ENCODE measurements at regions not wholly inside any gene's neighbourhood (a gene's known extent, or its start where the extent isn't known, plus 50 kb on each side); places are given as distances from the start of the nearest gene placed in this dataset.

GRCh38 chr4:45765521-45765920 is 358.3 kb downstream of the GABRG1 start:
- no peak for ATAC-seq
- no peak for TF ChIP-seq RARB (CRISPR knock-in tag; IDR thresholded peaks at IDR 0.05)
- no peak for TF ChIP-seq ESRRG (CRISPR knock-in tag; IDR thresholded peaks at IDR 0.05)
- no peak for TF ChIP-seq ZC3H10 (CRISPR knock-in tag; IDR thresholded peaks at IDR 0.05)

DNA sequence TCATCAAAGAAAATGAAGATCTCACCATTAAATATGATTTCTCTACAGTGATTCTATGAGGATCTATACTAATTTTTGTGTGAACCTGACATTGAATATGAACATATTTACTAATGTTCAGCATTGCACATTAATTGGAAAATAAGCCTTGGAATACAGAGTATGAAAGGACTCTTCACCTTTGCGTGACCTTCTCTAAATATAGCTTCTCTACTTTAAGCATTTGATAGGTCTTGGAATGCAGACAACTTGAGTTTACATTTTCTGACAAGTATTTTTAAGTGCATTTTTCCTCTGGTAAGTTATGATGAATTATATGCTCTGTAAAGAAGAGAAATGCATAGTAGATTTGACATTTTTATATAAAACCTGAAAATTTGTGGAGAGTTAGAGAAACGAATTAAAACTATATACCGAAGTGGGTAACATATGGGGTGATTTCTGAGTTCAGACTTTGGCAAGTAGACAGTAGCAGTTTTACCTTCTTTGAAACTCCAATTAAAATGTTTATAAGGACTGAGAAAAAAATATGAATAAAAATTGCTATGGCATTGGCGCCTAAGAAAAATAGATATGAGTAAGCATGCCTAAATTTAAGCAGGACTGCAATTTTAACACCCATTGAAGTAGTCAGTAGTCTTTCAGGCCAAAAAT is 371.9 kb downstream of the GABRG1 start:
- no peak for TF ChIP-seq ISL1 (CRISPR knock-in tag; IDR thresholded peaks at IDR 0.05)
- no peak for TF ChIP-seq GLIS3 (CRISPR knock-in tag; IDR thresholded peaks at IDR 0.05)
- no peak for TF ChIP-seq ZFP3 (CRISPR knock-in tag; IDR thresholded peaks at IDR 0.05)
- no peak for TF ChIP-seq ZNF8 (CRISPR knock-in tag; IDR thresholded peaks at IDR 0.05)
- TF ChIP-seq ZFP30 (CRISPR knock-in tag; IDR thresholded peaks at IDR 0.05): no peak
- TF ChIP-seq, protein P1, sequence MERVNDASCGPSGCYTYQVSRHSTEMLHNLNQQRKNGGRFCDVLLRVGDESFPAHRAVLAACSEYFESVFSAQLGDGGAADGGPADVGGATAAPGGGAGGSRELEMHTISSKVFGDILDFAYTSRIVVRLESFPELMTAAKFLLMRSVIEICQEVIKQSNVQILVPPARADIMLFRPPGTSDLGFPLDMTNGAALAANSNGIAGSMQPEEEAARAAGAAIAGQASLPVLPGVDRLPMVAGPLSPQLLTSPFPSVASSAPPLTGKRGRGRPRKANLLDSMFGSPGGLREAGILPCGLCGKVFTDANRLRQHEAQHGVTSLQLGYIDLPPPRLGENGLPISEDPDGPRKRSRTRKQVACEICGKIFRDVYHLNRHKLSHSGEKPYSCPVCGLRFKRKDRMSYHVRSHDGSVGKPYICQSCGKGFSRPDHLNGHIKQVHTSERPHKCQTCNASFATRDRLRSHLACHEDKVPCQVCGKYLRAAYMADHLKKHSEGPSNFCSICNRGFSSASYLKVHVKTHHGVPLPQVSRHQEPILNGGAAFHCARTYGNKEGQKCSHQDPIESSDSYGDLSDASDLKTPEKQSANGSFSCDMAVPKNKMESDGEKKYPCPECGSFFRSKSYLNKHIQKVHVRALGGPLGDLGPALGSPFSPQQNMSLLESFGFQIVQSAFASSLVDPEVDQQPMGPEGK (CRISPR knock-in tag; IDR thresholded peaks at IDR 0.05; ENCODE audit: borderline replicate concordance): no peak
- TF ChIP-seq, protein P2, sequence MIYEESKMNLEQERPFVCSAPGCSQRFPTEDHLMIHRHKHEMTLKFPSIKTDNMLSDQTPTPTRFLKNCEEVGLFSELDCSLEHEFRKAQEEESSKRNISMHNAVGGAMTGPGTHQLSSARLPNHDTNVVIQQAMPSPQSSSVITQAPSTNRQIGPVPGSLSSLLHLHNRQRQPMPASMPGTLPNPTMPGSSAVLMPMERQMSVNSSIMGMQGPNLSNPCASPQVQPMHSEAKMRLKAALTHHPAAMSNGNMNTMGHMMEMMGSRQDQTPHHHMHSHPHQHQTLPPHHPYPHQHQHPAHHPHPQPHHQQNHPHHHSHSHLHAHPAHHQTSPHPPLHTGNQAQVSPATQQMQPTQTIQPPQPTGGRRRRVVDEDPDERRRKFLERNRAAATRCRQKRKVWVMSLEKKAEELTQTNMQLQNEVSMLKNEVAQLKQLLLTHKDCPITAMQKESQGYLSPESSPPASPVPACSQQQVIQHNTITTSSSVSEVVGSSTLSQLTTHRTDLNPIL (CRISPR knock-in tag; IDR thresholded peaks at IDR 0.05; ENCODE audit: low read depth): no peak
- no peak for TF ChIP-seq ARNTL (CRISPR knock-in tag; IDR thresholded peaks at IDR 0.05; ENCODE audit: borderline replicate concordance, low read depth)
- no peak for TF ChIP-seq CSDC2 (CRISPR knock-in tag; IDR thresholded peaks at IDR 0.05)
- no peak for TF ChIP-seq PPARA (CRISPR knock-in tag; IDR thresholded peaks at IDR 0.05; ENCODE audit: borderline replicate concordance)
- no peak for TF ChIP-seq OSR1 (CRISPR knock-in tag; IDR thresholded peaks at IDR 0.05)
- TF ChIP-seq ZNF565 (CRISPR knock-in tag; conservative IDR thresholded peaks at IDR 0.05; ENCODE audit: low read depth): no peak
- no peak for TF ChIP-seq CSRNP3 (CRISPR knock-in tag; IDR thresholded peaks at IDR 0.05)
- no peak for TF ChIP-seq ZNF70 (CRISPR knock-in tag; IDR thresholded peaks at IDR 0.05)
- TF ChIP-seq ZC3H10 (CRISPR knock-in tag; IDR thresholded peaks at IDR 0.05): no peak
- TF ChIP-seq, protein P3, sequence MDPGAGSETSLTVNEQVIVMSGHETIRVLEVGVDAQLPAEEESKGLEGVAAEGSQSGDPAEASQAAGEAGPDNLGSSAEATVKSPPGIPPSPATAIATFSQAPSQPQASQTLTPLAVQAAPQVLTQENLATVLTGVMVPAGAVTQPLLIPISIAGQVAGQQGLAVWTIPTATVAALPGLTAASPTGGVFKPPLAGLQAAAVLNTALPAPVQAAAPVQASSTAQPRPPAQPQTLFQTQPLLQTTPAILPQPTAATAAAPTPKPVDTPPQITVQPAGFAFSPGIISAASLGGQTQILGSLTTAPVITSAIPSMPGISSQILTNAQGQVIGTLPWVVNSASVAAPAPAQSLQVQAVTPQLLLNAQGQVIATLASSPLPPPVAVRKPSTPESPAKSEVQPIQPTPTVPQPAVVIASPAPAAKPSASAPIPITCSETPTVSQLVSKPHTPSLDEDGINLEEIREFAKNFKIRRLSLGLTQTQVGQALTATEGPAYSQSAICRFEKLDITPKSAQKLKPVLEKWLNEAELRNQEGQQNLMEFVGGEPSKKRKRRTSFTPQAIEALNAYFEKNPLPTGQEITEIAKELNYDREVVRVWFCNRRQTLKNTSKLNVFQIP (CRISPR knock-in tag; IDR thresholded peaks at IDR 0.05; ENCODE audit: borderline replicate concordance, low read depth): no peak
- TF ChIP-seq RARB (CRISPR knock-in tag; IDR thresholded peaks at IDR 0.05): no peak
- ATAC-seq: no peak

DNA sequence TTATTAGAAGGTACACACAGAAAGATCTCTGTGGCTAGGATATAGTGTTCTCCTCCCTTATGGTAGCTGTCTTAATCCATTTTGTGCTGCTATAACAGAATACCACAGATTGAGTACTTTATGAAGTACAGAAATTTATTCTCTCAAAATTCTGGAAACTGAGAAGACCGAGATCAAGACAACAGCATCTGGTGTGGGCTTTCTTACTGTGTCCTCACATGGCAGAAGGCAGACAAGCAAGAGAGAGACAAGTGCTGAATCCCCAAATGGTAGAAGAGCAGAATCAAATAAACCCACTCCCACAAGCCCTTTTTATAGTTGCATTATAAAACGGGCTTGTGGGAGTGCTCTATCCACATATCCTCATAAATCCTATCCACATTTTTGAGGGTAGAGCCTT is 373.1 kb downstream of the GABRG1 start:
- TF ChIP-seq ISL1 (CRISPR knock-in tag; IDR thresholded peaks at IDR 0.05) (no peak), OSR1 (CRISPR knock-in tag; IDR thresholded peaks at IDR 0.05) (no peak), ARNTL (CRISPR knock-in tag; IDR thresholded peaks at IDR 0.05; ENCODE audit: borderline replicate concordance, low read depth) (no peak), PPARA (CRISPR knock-in tag; IDR thresholded peaks at IDR 0.05; ENCODE audit: borderline replicate concordance) (no peak), TOX (CRISPR knock-in tag; IDR thresholded peaks at IDR 0.05; ENCODE audit: borderline replicate concordance) (no peak), ZNF565 (CRISPR knock-in tag; conservative IDR thresholded peaks at IDR 0.05; ENCODE audit: low read depth) (no peak), CSDC2 (CRISPR knock-in tag; IDR thresholded peaks at IDR 0.05) (no peak), CSRNP3 (CRISPR knock-in tag; IDR thresholded peaks at IDR 0.05) (no peak)
- TF ChIP-seq, protein P2 (CRISPR knock-in tag; IDR thresholded peaks at IDR 0.05; ENCODE audit: low read depth): no peak
- ATAC-seq: no peak

All from SK-N-SH treated with all-trans-retinoic acid at 6 μM for 48 hours (cell line).